CD14-positive monocyte (primary cell): ENCODE measurements at regions not wholly inside any gene's neighbourhood (a gene's known extent, or its start where the extent isn't known, plus 50 kb on each side); places are given as distances from the start of the nearest gene placed in this dataset.

Experiments used
- DNase-seq, 3 donors: peaks; one replicate each; pipeline ENCODE4 v3.0.0-alpha.2; 2011 to 2022
- H2AFZ ChIP-seq: 2 replicates; pipeline ENCODE4 v1.6.0; 2012; ENCODE audit warnings: mild to moderate bottlenecking, low read depth, low read length, inconsistent platforms; ENCODE audit not compliant: insufficient read depth, poor library complexity, severe bottlenecking
- H3K27ac ChIP-seq, 2 donors: 1 replicate in 1 of 2; 2 replicates in 1 of 2; pipeline ENCODE4 v1.5.1; 2012 to 2013; ENCODE audit warnings: low read length in 2 of 2, control low read depth in 1 of 2, inconsistent platforms in 1 of 2, low read depth in 1 of 2, mild to moderate bottlenecking in 1 of 2
- H3K27me3 ChIP-seq, 2 donors: one replicate each; pipeline versions ENCODE4 v1.6.0 to v1.6.1; 2011 to 2013; ENCODE audit warnings: low read length in 2 of 2; ENCODE audit not compliant: control insufficient read depth in 2 of 2, insufficient read depth in 2 of 2
- H3K36me3 ChIP-seq, 2 donors: replicated peaks in 1 of 2; 1 replicate in 1 of 2; 2 replicates in 1 of 2; pipeline versions ENCODE4 v1.5.1 to v1.6.1; 2012 to 2013; ENCODE audit warnings: low read length in 2 of 2, control low read depth in 1 of 2, inconsistent platforms in 1 of 2, mild to moderate bottlenecking in 1 of 2; ENCODE audit not compliant: insufficient read depth in 2 of 2, control insufficient read depth in 1 of 2
- H3K4me1 ChIP-seq, 2 donors: 1 replicate in 1 of 2; 2 replicates in 1 of 2; pipeline versions ENCODE4 v1.5.1 to v1.6.1; 2012 to 2013; ENCODE audit warnings: low read length in 2 of 2, control low read depth in 1 of 2, inconsistent platforms in 1 of 2, mild to moderate bottlenecking in 1 of 2, moderate library complexity in 1 of 2; ENCODE audit not compliant: insufficient read depth in 2 of 2, control insufficient read depth in 1 of 2
- H3K4me2 ChIP-seq: replicated peaks from 2 replicates; pipeline ENCODE3; 2012; ENCODE audit warnings: low read length, moderate library complexity, mild to moderate bottlenecking; ENCODE audit not compliant: poor library complexity, severe bottlenecking; ENCODE audit errors: extremely low read depth
- H3K4me3 ChIP-seq, 3 experiments: fragments of 200-600 bp in 1 of 3; sonication (generic) in 1 of 3; replicated peaks in 1 of 3; 1 replicate in 2 of 3; 2 replicates in 1 of 3; pipeline ENCODE4 v1.5.1; 2011 to 2013; ENCODE audit warnings: low read length in 3 of 3, mild to moderate bottlenecking in 3 of 3, control low read depth in 2 of 3, low read depth in 2 of 3, inconsistent platforms in 1 of 3, moderate library complexity in 1 of 3
- H3K79me2 ChIP-seq: 2 replicates; pipeline ENCODE4 v1.6.0; 2012; ENCODE audit warnings: mild to moderate bottlenecking, control low read depth, inconsistent platforms, low read length, moderate library complexity; ENCODE audit not compliant: insufficient read depth
- H3K9ac ChIP-seq: 2 replicates; pipeline ENCODE4 v1.6.0; 2017; ENCODE audit warnings: low read length, mild to moderate bottlenecking; ENCODE audit not compliant: insufficient read depth, poor library complexity, severe bottlenecking
- H3K9me3 ChIP-seq, 2 donors: replicated peaks in 1 of 2; 1 replicate in 1 of 2; 2 replicates in 1 of 2; pipeline versions ENCODE4 v1.5.1 to v1.6.1; 2012 to 2013; ENCODE audit warnings: low read length in 2 of 2, control low read depth in 1 of 2; ENCODE audit not compliant: control insufficient read depth in 1 of 2, insufficient read depth in 1 of 2
- H4K20me1 ChIP-seq: 2 replicates; pipeline ENCODE4 v1.6.0; 2012; ENCODE audit warnings: mild to moderate bottlenecking, low read length, control low read depth, moderate library complexity; ENCODE audit not compliant: insufficient read depth
- H3K27ac Mint-ChIP-seq, 7 donors: one replicate each; pipeline ENCODE4 v1.8.0; 2020; ENCODE audit warnings: mild to moderate bottlenecking in 7 of 7, mixed read lengths in 7 of 7, moderate library complexity in 6 of 7, inconsistent platforms in 2 of 7
- H3K27me3 Mint-ChIP-seq, 3 donors: one replicate each; pipeline ENCODE4 v1.8.0; 2021 to 2022; ENCODE audit warnings: low read depth in 3 of 3, mild to moderate bottlenecking in 3 of 3, mixed read lengths in 3 of 3, moderate library complexity in 3 of 3, inconsistent platforms in 1 of 3
- H3K36me3 Mint-ChIP-seq, 2 donors: one replicate each; pipeline ENCODE4 v1.8.0; 2020; ENCODE audit warnings: mixed read lengths in 2 of 2, inconsistent platforms in 1 of 2, mild to moderate bottlenecking in 1 of 2
- H3K4me1 Mint-ChIP-seq: one replicate; pipeline ENCODE4 v1.8.0; 2020; ENCODE audit warnings: mild to moderate bottlenecking, mixed read lengths
- H3K4me3 Mint-ChIP-seq, 2 donors: one replicate each; pipeline ENCODE4 v1.8.0; 2020; ENCODE audit warnings: mild to moderate bottlenecking in 2 of 2, mixed read lengths in 2 of 2, moderate library complexity in 1 of 2
- H3K9me3 Mint-ChIP-seq, 7 donors: one replicate each; pipeline ENCODE4 v1.8.0; 2020 to 2022; ENCODE audit warnings: mixed read lengths in 7 of 7, mild to moderate bottlenecking in 6 of 7, moderate library complexity in 6 of 7, inconsistent platforms in 2 of 7
- CTCF ChIP-seq: fragments of 200-600 bp; IDR thresholded peaks from one replicate; pipeline ENCODE4 v1.8.0; 2022; ENCODE audit warnings: antibody characterized with exemption, mild to moderate bottlenecking
- WGBS: methylation state at CpG from one replicate; pipeline ENCODE4 v1.1.5; 2013; ENCODE audit warnings: missing lambda C conversion rate; ENCODE audit not compliant: insufficient coverage; 5-methylcytosine and 5-hydroxymethylcytosine counted together
- intact Hi-C, 2 donors: fragments of 100-400 bp; cut with micrococcal nuclease; formaldehyde crosslinking; loops; one replicate each; pipeline versions ENCODE4 v1.15.0 to v1.15.1; 2023

GRCh38 chr15:45847645-45848044, 212.8 kb downstream of the SQOR start:
- H3K4me1 Mint-ChIP-seq, result no peaks in the 10 kb centered on the region
- Histone ChIP-seq H3K27ac (no peak overlapping the region), H3K4me1 (no peaks in the 10 kb centered on the region), H3K4me3 (no peak overlapping the region), H3K79me2 (no peaks in the 10 kb centered on the region), H3K9ac (no peak overlapping the region), H3K27me3 (no peaks in the 10 kb centered on the region), H3K36me3 (no peaks in the 10 kb centered on the region), H2AFZ (no peak overlapping the region), H4K20me1 (no peaks in the 10 kb centered on the region), H3K4me2 (no peak overlapping the region), H3K9me3 (peaks cover 5 to 7% of the 10 kb centered on the region in 2 donors)
- no peak overlapping the region for H3K27ac Mint-ChIP-seq
- TF ChIP-seq CTCF, result no peak
- no peak overlapping the region for H3K4me3 Mint-ChIP-seq
- H3K27me3 Mint-ChIP-seq, result peaks cover 0 to 2% (median 0%) of the 10 kb centered on the region in 3 donors
- DNase-seq, result no peak
- no peaks in the 10 kb centered on the region for H3K36me3 Mint-ChIP-seq
- intact Hi-C loops, result no loop called here
- 65% methylated on average over 3 of the region's 4 CpGs for WGBS
- H3K9me3 Mint-ChIP-seq, result peaks cover 2 to 18% (median 14%) of the 10 kb centered on the region in 7 donors

GRCh38 chr15:45849136-45849535, 214.3 kb downstream of the SQOR start:
- peaks cover 2 to 20% (median 12%) of the 10 kb centered on the region in 7 donors for H3K9me3 Mint-ChIP-seq
- WGBS, result 100% methylated on average over 1 of the region's 3 CpGs
- peaks cover 0 to 2% (median 0%) of the 10 kb centered on the region in 3 donors for H3K27me3 Mint-ChIP-seq
- Histone ChIP-seq H3K4me2 (no peak overlapping the region), H3K36me3 (no peaks in the 10 kb centered on the region), H2AFZ (no peak overlapping the region), H3K4me3 (no peak overlapping the region), H3K79me2 (no peaks in the 10 kb centered on the region), H3K9ac (no peak overlapping the region), H3K9me3 (peaks cover 5 to 7% of the 10 kb centered on the region in 2 donors), H3K27ac (no peak overlapping the region), H3K4me1 (no peaks in the 10 kb centered on the region), H4K20me1 (no peaks in the 10 kb centered on the region), H3K27me3 (no peaks in the 10 kb centered on the region)
- H3K27ac Mint-ChIP-seq, result no peak overlapping the region
- H3K36me3 Mint-ChIP-seq, result no peaks in the 10 kb centered on the region
- intact Hi-C loops, result no loop called here
- no peaks in the 10 kb centered on the region for H3K4me1 Mint-ChIP-seq
- DNase-seq, result no peak
- no peak overlapping the region for H3K4me3 Mint-ChIP-seq
- no peak for TF ChIP-seq CTCF
